ENCODE measurements at regions not wholly inside any gene's neighbourhood (a gene's known extent, or its start where the extent isn't known, plus 50 kb on each side); places are given as distances from the start of the nearest gene placed in this dataset.

GRCh38 chr6:105941621-105942412, 144.3 kb upstream of the PRDM1 start:
- TF ChIP-seq CTCF (IDR thresholded peaks at IDR 0.05) (no peak), POLR2A (IDR thresholded peaks at IDR 0.05) (no peak)
